SK-N-MC (cell line): ENCODE measurements at regions not wholly inside any gene's neighbourhood (a gene's known extent, or its start where the extent isn't known, plus 50 kb on each side); places are given as distances from the start of the nearest gene placed in this dataset.

Experiments
- EZH2 ChIP-seq: fragments of 200-600 bp; sonication (generic); IDR thresholded peaks from one replicate; pipeline ENCODE4 v1.6.1; 2017; ENCODE audit warnings: antibody characterized with exemption
- FOXP2 ChIP-seq: optimal IDR thresholded peaks from 2 replicates; pipeline ENCODE3; 2011; ENCODE audit warnings: mild to moderate bottlenecking, moderate library complexity; ENCODE audit not compliant: insufficient read depth; ENCODE audit errors: extremely low read length, control extremely low read depth
- POLR2AphosphoS5 ChIP-seq: IDR thresholded peaks from 2 replicates; pipeline ENCODE4 v1.6.1; 2012; ENCODE audit warnings: mild to moderate bottlenecking, low read depth, low read length, borderline replicate concordance

GRCh38 chr6:134746140-134746539, 203.8 kb downstream of the ALDH8A1 start:
- TF ChIP-seq EZH2 (no peak), POLR2AphosphoS5 (no peak), FOXP2 (no peak)
